GM23338 (cell line): ENCODE measurements at regions not wholly inside any gene's neighbourhood (a gene's known extent, or its start where the extent isn't known, plus 50 kb on each side); places are given as distances from the start of the nearest gene placed in this dataset.

Experiments
- ATAC-seq: fragments of 200-7000 bp; cut with Tn5 transposase; 3 replicates; pipeline ENCODE4 v1.9.1; 2020
- DNase-seq: peaks from one replicate; pipeline ENCODE4 v3.0.0-alpha.2; 2015; ENCODE audit warnings: low spot score
- H2AFZ ChIP-seq: fragments of 200-600 bp; sonication (generic); 2 replicates; pipeline ENCODE4 v1.8.0; 2016; ENCODE audit warnings: antibody characterized with exemption, mild to moderate bottlenecking, moderate library complexity
- H3F3A ChIP-seq: fragments of 200-600 bp; sonication (generic); replicated peaks from 2 replicates; pipeline ENCODE4 v1.8.0; 2017; ENCODE audit warnings: antibody characterized with exemption, mixed run types, low read depth
- H3K27ac ChIP-seq: fragments of 200-600 bp; sonication (generic); 2 replicates; pipeline ENCODE4 v1.6.1; 2016; ENCODE audit warnings: low read depth
- H3K27me3 ChIP-seq: fragments of 200-600 bp; sonication (generic); 2 replicates; pipeline ENCODE4 v1.8.0; 2016; ENCODE audit warnings: mild to moderate bottlenecking, mixed run types, moderate library complexity; ENCODE audit not compliant: insufficient read depth
- H3K36me3 ChIP-seq: fragments of 200-600 bp; sonication (generic); 2 replicates; pipeline ENCODE4 v1.8.0; 2016; ENCODE audit warnings: mild to moderate bottlenecking; ENCODE audit not compliant: insufficient read depth
- H3K4me1 ChIP-seq: fragments of 200-600 bp; sonication (generic); 2 replicates; pipeline ENCODE4 v1.8.0; 2016; ENCODE audit warnings: mild to moderate bottlenecking, moderate library complexity; ENCODE audit not compliant: insufficient read depth
- H3K4me2 ChIP-seq: fragments of 200-600 bp; sonication (generic); 2 replicates; pipeline ENCODE4 v1.7.1; 2017; ENCODE audit warnings: mixed run types
- H3K4me3 ChIP-seq: fragments of 200-600 bp; sonication (generic); 2 replicates; pipeline ENCODE4 v1.6.1; 2016; ENCODE audit warnings: mixed run types
- H3K79me2 ChIP-seq: fragments of 200-600 bp; sonication (generic); replicated peaks from 2 replicates; pipeline ENCODE4 v1.8.0; 2017; ENCODE audit warnings: mild to moderate bottlenecking; ENCODE audit not compliant: insufficient read depth
- H3K9me2 ChIP-seq: fragments of 200-600 bp; sonication (generic); 2 replicates; pipeline ENCODE4 v1.8.0; 2017; ENCODE audit not compliant: insufficient read depth
- H4K20me1 ChIP-seq: fragments of 200-600 bp; sonication (generic); replicated peaks from 2 replicates; pipeline ENCODE4 v1.8.0; 2017; ENCODE audit warnings: mild to moderate bottlenecking; ENCODE audit not compliant: insufficient read depth
- H3K27ac Mint-ChIP-seq: 2 replicates; pipeline ENCODE4 v1.8.0; 2020; ENCODE audit warnings: inconsistent platforms, mild to moderate bottlenecking, moderate library complexity, mixed read lengths
- H3K27me3 Mint-ChIP-seq: 3 replicates; pipeline ENCODE4 v1.8.0; 2022; ENCODE audit warnings: low read depth, mild to moderate bottlenecking, moderate library complexity, mixed read lengths, inconsistent platforms; ENCODE audit not compliant: insufficient read depth, poor library complexity
- H3K36me3 Mint-ChIP-seq: 3 replicates; pipeline ENCODE4 v1.8.0; 2021; ENCODE audit warnings: low read depth, mild to moderate bottlenecking, inconsistent platforms, moderate library complexity, mixed read lengths
- H3K4me1 Mint-ChIP-seq: 3 replicates; pipeline ENCODE4 v1.8.0; 2020; ENCODE audit warnings: mild to moderate bottlenecking, inconsistent platforms, mixed read lengths
- H3K4me3 Mint-ChIP-seq: 3 replicates; pipeline ENCODE4 v1.8.0; 2021; ENCODE audit warnings: moderate library complexity, mild to moderate bottlenecking, inconsistent platforms, mixed read lengths
- H3K9me3 Mint-ChIP-seq: 3 replicates; pipeline ENCODE4 v1.8.0; 2020; ENCODE audit warnings: moderate library complexity, mild to moderate bottlenecking, inconsistent platforms, mixed read lengths
- CREB1 ChIP-seq: fragments of 250-450 bp; sonication (Bioruptor Pico); IDR thresholded peaks from 2 replicates; pipeline ENCODE4 v1.5.0; 2020; ENCODE audit warnings: low read depth, mild to moderate bottlenecking, moderate library complexity
- EZH2phosphoT487 ChIP-seq: fragments of 200-600 bp; sonication (generic); IDR thresholded peaks from one replicate; pipeline ENCODE4 v1.8.1; 2018; ENCODE audit warnings: antibody characterized with exemption; ENCODE audit not compliant: unreplicated experiment
- JUNB ChIP-seq: IDR thresholded peaks from one replicate; pipeline ENCODE4 v1.6.1; 2016; ENCODE audit warnings: antibody characterized with exemption; ENCODE audit not compliant: unreplicated experiment
- NANOG ChIP-seq: IDR thresholded peaks from 2 replicates; pipeline ENCODE4 v1.6.1; 2016; ENCODE audit warnings: antibody characterized with exemption, borderline replicate concordance
- POLR2AphosphoS5 ChIP-seq: IDR thresholded peaks from 2 replicates; pipeline ENCODE4 v1.6.1; 2016; ENCODE audit warnings: antibody characterized with exemption, low read depth
- STAT1 ChIP-seq: IDR thresholded peaks from one replicate; pipeline ENCODE4 v1.6.1; 2016; ENCODE audit warnings: antibody characterized with exemption; ENCODE audit not compliant: unreplicated experiment
- ZNF114 ChIP-seq: fragments of 250-450 bp; sonication (Bioruptor Pico); IDR thresholded peaks from 2 replicates; pipeline ENCODE4 v1.5.0; 2020; ENCODE audit warnings: mild to moderate bottlenecking, moderate library complexity
- ZNF331 ChIP-seq: fragments of 250-450 bp; sonication (Bioruptor Pico); IDR thresholded peaks from 2 replicates; pipeline ENCODE4 v1.5.0; 2020; ENCODE audit warnings: low read depth, mild to moderate bottlenecking, moderate library complexity
- TF ChIP-seq, protein P1 (sequence below), 2 experiments: fragments of 200-600 bp in 1 of 2; sonication (generic) in 1 of 2; conservative IDR thresholded peaks; 2 replicates each; pipeline versions ENCODE4 v1.5.1 to v1.6.1; 2016 to 2017; ENCODE audit warnings: antibody characterized with exemption in 2 of 2, low read depth in 2 of 2, mild to moderate bottlenecking in 2 of 2, moderate library complexity in 1 of 2
- TF ChIP-seq, protein P2 (sequence below): IDR thresholded peaks from one replicate; pipeline ENCODE4 v1.6.1; 2018; ENCODE audit warnings: antibody characterized with exemption; ENCODE audit not compliant: unreplicated experiment
- TF ChIP-seq, protein P3 (sequence below): IDR thresholded peaks from 2 replicates; pipeline ENCODE4 v1.6.1; 2016; ENCODE audit warnings: antibody characterized with exemption

DNA sequence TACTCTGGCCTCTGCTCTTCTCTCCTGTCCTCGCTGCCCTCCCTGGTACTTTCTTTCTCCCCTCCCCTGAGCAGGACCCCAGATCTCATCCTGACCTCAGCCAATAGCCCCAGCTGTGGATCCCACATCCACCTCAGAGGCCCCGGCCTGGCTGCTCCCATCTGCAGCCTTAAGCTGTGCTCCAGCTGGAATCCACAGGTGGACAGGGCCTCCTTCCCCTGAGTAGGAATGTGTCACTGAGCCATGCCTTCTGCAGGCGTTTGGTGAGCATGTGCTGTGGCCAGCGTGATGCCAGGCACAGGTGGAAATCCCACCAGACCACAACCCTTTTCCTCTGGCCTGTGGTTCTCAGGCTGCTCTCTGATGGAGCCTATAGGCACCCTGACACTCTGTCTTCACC is 68.9 kb downstream of the C5orf15 start (continued):
- TF ChIP-seq, protein P1, sequence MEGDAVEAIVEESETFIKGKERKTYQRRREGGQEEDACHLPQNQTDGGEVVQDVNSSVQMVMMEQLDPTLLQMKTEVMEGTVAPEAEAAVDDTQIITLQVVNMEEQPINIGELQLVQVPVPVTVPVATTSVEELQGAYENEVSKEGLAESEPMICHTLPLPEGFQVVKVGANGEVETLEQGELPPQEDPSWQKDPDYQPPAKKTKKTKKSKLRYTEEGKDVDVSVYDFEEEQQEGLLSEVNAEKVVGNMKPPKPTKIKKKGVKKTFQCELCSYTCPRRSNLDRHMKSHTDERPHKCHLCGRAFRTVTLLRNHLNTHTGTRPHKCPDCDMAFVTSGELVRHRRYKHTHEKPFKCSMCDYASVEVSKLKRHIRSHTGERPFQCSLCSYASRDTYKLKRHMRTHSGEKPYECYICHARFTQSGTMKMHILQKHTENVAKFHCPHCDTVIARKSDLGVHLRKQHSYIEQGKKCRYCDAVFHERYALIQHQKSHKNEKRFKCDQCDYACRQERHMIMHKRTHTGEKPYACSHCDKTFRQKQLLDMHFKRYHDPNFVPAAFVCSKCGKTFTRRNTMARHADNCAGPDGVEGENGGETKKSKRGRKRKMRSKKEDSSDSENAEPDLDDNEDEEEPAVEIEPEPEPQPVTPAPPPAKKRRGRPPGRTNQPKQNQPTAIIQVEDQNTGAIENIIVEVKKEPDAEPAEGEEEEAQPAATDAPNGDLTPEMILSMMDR (conservative IDR thresholded peaks at IDR 0.05; ENCODE audit: low read depth in 2 of 2), result no peak
- TF ChIP-seq NANOG, result no peak

DNA sequence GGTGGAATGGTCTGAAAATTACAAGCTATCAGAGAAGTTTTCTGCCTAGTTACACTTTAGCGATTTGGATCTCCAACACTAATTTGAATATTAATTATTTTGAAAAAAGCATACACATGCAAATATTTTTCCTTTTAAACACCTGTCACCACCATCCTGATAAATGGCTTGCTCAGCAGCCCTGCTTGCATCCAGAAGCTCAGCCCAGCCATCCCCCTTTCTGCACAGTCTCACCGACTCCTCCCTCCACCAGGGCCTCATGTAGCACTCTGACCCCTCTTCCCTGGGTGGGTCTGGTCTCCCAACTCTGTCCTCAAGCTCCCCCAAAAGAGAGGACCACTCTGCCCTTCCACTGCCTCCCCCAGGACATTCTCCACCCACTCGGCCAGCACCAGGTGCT is 70.0 kb downstream of the C5orf15 start:
- DNase-seq (no peak), ATAC-seq (no peak)
- H3K9me3 Mint-ChIP-seq, result no peaks in the 10 kb centered on the region
- Histone ChIP-seq H2AFZ (no peak overlapping the region), H3K4me2 (no peak overlapping the region), H3K27ac (no peak overlapping the region), H3K36me3 (no peaks in the 10 kb centered on the region), H4K20me1 (no peaks in the 10 kb centered on the region), H3K9me2 (no peaks in the 10 kb centered on the region), H3K79me2 (no peaks in the 10 kb centered on the region), H3F3A (no peaks in the 10 kb centered on the region), H3K27me3 (no peaks in the 10 kb centered on the region), H3K4me1 (no peaks in the 10 kb centered on the region), H3K4me3 (no peak overlapping the region)
- peaks cover 2% of the 10 kb centered on the region for H3K27me3 Mint-ChIP-seq
- no peaks in the 10 kb centered on the region for H3K4me1 Mint-ChIP-seq
- no peak overlapping the region for H3K4me3 Mint-ChIP-seq
- H3K27ac Mint-ChIP-seq, result no peak overlapping the region
- no peaks in the 10 kb centered on the region for H3K36me3 Mint-ChIP-seq
- TF ChIP-seq, protein P2, sequence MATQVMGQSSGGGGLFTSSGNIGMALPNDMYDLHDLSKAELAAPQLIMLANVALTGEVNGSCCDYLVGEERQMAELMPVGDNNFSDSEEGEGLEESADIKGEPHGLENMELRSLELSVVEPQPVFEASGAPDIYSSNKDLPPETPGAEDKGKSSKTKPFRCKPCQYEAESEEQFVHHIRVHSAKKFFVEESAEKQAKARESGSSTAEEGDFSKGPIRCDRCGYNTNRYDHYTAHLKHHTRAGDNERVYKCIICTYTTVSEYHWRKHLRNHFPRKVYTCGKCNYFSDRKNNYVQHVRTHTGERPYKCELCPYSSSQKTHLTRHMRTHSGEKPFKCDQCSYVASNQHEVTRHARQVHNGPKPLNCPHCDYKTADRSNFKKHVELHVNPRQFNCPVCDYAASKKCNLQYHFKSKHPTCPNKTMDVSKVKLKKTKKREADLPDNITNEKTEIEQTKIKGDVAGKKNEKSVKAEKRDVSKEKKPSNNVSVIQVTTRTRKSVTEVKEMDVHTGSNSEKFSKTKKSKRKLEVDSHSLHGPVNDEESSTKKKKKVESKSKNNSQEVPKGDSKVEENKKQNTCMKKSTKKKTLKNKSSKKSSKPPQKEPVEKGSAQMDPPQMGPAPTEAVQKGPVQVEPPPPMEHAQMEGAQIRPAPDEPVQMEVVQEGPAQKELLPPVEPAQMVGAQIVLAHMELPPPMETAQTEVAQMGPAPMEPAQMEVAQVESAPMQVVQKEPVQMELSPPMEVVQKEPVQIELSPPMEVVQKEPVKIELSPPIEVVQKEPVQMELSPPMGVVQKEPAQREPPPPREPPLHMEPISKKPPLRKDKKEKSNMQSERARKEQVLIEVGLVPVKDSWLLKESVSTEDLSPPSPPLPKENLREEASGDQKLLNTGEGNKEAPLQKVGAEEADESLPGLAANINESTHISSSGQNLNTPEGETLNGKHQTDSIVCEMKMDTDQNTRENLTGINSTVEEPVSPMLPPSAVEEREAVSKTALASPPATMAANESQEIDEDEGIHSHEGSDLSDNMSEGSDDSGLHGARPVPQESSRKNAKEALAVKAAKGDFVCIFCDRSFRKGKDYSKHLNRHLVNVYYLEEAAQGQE, result no peak
- TF ChIP-seq, protein P3, sequence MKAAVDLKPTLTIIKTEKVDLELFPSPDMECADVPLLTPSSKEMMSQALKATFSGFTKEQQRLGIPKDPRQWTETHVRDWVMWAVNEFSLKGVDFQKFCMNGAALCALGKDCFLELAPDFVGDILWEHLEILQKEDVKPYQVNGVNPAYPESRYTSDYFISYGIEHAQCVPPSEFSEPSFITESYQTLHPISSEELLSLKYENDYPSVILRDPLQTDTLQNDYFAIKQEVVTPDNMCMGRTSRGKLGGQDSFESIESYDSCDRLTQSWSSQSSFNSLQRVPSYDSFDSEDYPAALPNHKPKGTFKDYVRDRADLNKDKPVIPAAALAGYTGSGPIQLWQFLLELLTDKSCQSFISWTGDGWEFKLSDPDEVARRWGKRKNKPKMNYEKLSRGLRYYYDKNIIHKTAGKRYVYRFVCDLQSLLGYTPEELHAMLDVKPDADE, result no peak
- TF ChIP-seq, protein P1 (conservative IDR thresholded peaks at IDR 0.05; ENCODE audit: low read depth in 2 of 2), result no peak
- TF ChIP-seq NANOG (no peak), JUNB (no peak), ZNF114 (CRISPR knock-in tag) (no peak), STAT1 (no peak), POLR2AphosphoS5 (no peak), ZNF331 (no peak), CREB1 (CRISPR knock-in tag) (no peak), EZH2phosphoT487 (no peak)
